GM18499 (cell line): ENCODE measurements at regions not wholly inside any gene's neighbourhood (a gene's known extent, or its start where the extent isn't known, plus 50 kb on each side); places are given as distances from the start of the nearest gene placed in this dataset.

Experiments used
- ATAC-seq: cut with Tn5 transposase; IDR thresholded peaks from one replicate; pipeline ENCODE4 v1.9.1; 2021; ENCODE audit warnings: moderate number of reproducible peaks; ENCODE audit not compliant: insufficient read depth, unreplicated experiment

- ATAC-seq: no peak
Measured at GRCh38 chr6:140052736-140053729, 678.6 kb upstream of the CITED2 start.

- ATAC-seq: no peak
Measured at GRCh38 chr6:140051521-140052512, 677.4 kb upstream of the CITED2 start.

- ATAC-seq: no peak
Measured at GRCh38 chr6:140050101-140050995, 675.9 kb upstream of the CITED2 start.

DNA sequence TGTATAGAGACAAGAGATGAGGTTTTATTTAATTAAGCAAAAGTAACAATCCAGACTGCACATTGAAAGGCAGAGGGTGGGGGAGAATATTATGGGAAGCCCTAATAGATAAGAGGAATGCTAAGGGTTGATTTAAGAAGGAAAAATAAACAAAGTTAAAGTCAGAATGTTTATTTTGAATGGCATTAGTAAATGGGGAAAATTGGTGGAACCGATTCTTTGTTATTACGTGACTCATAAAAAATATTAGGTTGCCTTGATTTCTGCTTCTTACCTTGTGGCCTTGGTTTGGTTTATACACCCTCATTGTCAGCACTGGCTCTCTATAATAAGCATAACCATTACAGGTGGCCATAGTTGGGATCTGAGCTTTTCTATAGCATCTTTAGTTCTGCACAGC, 674.8 kb upstream of the CITED2 start:
- ATAC-seq: no peak

DNA sequence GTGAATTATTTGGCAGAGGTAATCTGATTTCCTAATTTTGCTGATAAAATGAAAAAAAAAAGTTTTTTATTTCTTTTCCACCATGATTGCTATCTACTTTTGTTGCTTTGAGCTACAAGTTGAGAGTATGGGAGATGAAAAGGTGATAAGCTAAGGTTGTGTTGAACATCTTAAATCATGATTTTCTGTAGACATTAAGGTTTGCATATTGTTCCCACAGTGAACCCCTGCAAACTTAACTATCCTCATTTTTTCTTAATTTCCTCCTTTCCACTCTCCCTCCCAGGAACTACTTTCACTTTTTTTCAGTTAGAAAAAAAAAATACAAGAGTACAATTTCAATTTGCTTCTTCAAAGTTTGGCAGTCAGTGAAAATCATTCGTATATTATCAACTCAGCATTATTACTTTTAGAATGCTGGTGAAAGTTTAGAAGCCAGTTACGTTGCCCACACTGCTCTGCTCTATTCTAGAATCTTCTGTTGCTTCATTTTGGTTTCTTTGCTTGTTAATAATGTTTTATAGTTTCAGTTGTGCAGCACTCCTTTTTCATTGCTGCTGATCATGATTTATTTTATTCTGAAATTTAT, 673.8 kb upstream of the CITED2 start:
- no peak for ATAC-seq

GRCh38 chr6:140047321-140047720, 672.9 kb upstream of the CITED2 start:
- no peak for ATAC-seq

- ATAC-seq: no peak
Measured at GRCh38 chr6:140046016-140046632, 671.7 kb upstream of the CITED2 start.

- no peak for ATAC-seq
Measured at GRCh38 chr6:140045116-140045515, 670.7 kb upstream of the CITED2 start.

GRCh38 chr6:140044626-140045025, 670.2 kb upstream of the CITED2 start:
- no peak for ATAC-seq

GRCh38 chr6:140043762-140044378, 669.4 kb upstream of the CITED2 start:
- no peak for ATAC-seq

- no peak for ATAC-seq
Measured at GRCh38 chr6:140043357-140043756, 668.9 kb upstream of the CITED2 start.

DNA sequence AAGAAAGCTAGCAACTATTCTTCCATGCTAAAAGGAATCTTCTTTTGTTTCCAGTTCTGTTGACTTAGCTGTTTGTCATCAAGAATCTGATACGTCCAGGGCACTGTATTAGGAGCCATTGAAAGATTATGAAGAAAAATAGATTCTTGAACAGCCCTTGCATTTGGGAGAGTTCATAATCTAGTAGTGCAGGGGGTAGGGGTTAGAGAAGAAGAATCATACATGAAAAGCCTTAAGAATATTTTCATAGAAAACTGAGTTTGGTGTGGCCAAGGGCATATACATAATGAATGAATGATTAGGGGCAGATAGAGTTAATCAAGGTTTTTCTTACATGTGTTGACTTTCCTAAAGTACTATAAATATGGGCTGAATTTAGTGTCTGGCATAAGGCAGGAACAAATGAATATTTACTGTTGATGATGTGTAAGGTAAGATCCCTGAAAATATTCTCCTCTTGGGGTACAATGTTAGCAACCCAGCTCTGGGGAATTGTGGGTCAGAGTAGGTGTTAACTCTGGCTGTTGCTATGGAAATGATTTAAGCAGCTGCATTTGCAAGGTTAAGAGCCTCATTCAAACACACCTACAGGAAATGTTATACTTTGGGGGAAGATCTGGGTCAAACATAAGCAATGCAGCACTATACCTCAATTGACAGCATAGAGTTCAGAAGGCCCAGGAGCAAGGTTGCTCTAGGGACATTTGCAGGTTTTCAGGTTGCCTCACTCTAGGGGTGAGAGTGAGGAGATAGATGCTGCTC, 667.3 kb upstream of the CITED2 start:
- ATAC-seq: no peak

DNA sequence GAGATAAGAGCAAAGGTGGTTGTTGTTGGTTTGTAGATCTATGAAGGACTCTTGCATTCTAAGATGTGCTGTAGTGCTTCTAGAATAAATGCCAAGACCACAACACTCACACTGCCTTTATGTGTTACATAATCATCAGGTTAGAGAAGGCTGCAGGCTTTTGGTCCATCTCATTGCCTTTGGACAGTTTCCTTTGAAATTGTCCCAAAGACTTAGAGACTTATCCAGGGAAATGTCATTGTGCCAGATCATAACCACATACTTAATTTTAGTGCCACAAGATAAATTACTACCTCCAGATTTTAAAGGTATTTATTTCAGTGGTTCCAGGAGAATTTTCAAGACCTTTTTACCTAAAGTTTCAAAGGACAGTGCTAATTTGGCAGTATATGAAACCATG, 666.6 kb upstream of the CITED2 start:
- no peak for ATAC-seq

DNA sequence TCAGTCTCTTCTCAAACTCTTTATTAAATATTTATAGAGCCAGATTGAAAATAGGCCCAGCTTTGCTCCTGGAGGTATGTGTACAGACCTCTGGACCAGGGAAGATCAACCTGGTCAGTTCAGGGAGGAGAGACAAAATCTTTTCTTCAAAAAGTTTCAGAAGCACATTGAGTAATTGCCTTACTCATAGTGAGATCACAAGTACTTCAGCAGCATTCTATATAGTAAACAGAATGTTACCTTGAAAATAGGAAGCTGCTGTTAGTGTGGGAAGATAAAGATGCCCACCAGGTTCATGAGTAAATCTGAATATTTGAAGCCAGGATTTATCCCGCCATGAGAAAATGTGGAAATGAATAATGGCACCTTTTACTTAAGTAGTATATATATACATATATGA, 665.9 kb upstream of the CITED2 start:
- peak; percentile 65 for ATAC-seq

DNA sequence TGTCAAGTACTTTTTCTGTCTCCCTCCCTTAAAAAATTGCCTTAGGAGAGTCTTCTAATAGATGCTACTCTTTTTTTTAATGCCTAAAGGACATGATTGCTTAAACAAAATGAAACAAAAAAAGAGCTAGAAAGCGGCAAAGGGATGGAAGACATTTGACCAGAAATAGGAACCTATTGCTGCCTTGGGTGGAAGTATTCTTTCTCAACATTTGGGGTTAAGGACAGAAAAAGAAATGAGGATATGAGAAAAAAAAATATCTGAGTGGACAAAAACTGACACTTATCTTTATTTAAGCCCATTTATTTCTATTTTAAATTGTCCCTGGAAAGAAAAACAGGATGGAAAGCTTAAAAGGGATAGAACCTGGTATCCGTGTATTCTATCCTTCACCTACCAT, 664.9 kb upstream of the CITED2 start:
- no peak for ATAC-seq

DNA sequence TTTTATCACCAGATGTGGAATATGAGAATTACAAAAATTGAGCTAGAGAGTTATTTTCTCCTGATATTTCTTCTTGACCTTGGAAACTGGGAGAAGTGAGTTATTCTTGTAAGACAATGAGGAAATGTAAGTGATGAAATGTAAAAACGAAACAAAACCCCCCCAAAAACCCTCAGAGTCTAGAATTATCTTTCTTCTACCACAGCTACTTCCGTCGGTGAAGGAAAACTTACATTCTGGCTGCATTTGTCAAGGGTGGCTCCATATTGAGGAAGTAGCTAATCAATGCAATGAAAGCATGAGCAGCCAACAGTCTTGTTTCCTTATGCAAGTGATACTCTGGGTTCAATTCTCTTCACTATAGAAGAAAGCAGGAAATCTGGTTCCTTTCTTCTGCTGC, 661.7 kb upstream of the CITED2 start:
- no peak for ATAC-seq

DNA sequence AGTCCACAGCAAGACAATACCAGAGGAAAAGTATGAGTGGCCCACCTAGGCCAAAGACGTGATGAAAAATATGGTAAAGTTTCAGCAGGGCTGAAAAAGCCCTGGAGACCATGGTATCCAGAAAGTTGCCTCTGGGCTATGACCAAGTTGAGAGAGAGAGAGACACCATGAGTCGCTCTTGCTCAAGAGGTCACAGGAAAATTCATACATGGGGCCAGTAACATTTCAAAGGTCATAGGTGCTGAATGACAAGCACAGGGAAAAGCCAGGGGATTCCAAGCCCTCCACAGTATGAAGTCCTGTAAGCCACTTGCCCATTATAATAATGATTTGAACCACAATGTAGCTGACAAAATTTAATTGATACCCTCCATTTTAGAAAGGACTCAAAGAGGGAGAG, 657.7 kb upstream of the CITED2 start:
- ATAC-seq: no peak

DNA sequence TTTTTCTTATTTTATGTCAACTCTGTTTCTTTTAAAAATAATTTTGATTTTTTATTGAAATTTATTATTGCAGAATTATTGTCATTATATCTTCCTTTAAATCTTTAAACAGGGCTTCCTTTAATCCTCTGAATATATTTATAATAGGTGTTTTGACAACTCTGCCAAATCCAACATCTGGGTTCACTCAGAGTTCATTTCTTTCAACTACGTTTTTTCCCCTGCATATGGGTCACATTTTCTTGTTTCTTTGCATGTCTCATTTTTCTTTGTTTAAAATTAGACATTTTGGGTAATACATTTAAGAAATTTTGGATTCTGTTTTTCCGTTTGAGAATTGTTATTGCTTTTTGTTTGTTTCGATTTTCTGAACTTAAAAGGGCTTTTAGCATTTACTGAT, 655.1 kb upstream of the CITED2 start:
- ATAC-seq: no peak
